PFSK-1 (cell line): ENCODE measurements at regions not wholly inside any gene's neighbourhood (a gene's known extent, or its start where the extent isn't known, plus 50 kb on each side); places are given as distances from the start of the nearest gene placed in this dataset.

Source experiments
- SIN3A ChIP-seq: IDR thresholded peaks from 2 replicates; pipeline ENCODE4 v1.6.1; 2012; ENCODE audit warnings: mild to moderate bottlenecking, low read length, moderate library complexity, borderline replicate concordance; ENCODE audit not compliant: insufficient read depth
- TAF1 ChIP-seq: IDR thresholded peaks from 2 replicates; pipeline ENCODE4 v1.6.1; 2012; ENCODE audit warnings: low read length, control low read depth, borderline replicate concordance; ENCODE audit not compliant: insufficient read depth

- no peak for TF ChIP-seq TAF1
- no peak for TF ChIP-seq SIN3A
Observed at GRCh38 chr12:95390192-95390591, 83.8 kb upstream of the METAP2 start.
